Astrocyte (in vitro differentiated cells and primary cell): ENCODE measurements at regions not wholly inside any gene's neighbourhood (a gene's known extent, or its start where the extent isn't known, plus 50 kb on each side); places are given as distances from the start of the nearest gene placed in this dataset.

Experiments used
- EZH2 ChIP-seq: IDR thresholded peaks from 2 replicates; pipeline ENCODE4 v1.6.1; 2012; ENCODE audit warnings: mild to moderate bottlenecking, low read length, inconsistent platforms; ENCODE audit not compliant: insufficient read depth
- TF ChIP-seq, protein P1 (sequence below): IDR thresholded peaks from 2 replicates; pipeline ENCODE4 v1.5.1; 2011; ENCODE audit warnings: low read depth, mild to moderate bottlenecking, inconsistent platforms, low read length, moderate library complexity; ENCODE audit not compliant: insufficient read depth

DNA sequence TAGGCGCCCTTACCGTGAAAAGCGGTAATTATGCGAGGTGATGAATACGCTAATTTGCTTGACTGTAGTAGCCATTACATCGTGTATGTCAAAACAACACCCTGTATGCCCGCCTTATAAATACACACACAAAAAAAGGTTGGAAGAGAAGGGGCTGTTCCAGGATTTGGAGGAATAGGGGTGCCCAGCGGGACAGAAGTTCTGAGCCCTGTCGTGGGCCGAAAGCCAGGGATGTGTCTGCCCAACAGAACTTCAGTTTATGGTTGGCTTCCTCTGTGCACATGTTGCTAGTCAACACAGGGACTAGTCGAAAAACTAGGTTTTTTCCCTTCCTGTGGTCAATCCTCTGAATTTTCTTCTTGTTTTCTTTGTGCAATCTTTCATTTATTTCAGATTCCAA is 182.5 kb downstream of the ACKR3 start:
- no peak for TF ChIP-seq EZH2
- TF ChIP-seq, protein P1, sequence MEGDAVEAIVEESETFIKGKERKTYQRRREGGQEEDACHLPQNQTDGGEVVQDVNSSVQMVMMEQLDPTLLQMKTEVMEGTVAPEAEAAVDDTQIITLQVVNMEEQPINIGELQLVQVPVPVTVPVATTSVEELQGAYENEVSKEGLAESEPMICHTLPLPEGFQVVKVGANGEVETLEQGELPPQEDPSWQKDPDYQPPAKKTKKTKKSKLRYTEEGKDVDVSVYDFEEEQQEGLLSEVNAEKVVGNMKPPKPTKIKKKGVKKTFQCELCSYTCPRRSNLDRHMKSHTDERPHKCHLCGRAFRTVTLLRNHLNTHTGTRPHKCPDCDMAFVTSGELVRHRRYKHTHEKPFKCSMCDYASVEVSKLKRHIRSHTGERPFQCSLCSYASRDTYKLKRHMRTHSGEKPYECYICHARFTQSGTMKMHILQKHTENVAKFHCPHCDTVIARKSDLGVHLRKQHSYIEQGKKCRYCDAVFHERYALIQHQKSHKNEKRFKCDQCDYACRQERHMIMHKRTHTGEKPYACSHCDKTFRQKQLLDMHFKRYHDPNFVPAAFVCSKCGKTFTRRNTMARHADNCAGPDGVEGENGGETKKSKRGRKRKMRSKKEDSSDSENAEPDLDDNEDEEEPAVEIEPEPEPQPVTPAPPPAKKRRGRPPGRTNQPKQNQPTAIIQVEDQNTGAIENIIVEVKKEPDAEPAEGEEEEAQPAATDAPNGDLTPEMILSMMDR, result no peak
